Ovary (tissue), 7 donors: ENCODE measurements at regions not wholly inside any gene's neighbourhood (a gene's known extent, or its start where the extent isn't known, plus 50 kb on each side); places are given as distances from the start of the nearest gene placed in this dataset.

Experiments used
- DNase-seq, 5 donors: peaks; one replicate each; pipeline ENCODE4 v3.0.0-alpha.2; 2019 to 2020
- H3K27ac ChIP-seq, 2 donors: fragments of 200-600 bp; one replicate each; pipeline versions ENCODE4 v1.5.1 to v1.8.0; 2019 to 2022
- H3K27me3 ChIP-seq: fragments of 200-600 bp; one replicate; pipeline ENCODE4 v1.8.0; 2022
- H3K36me3 ChIP-seq: fragments of 200-600 bp; sonication (generic); one replicate; pipeline ENCODE4 v1.5.1; 2019
- H3K4me1 ChIP-seq: one replicate; pipeline ENCODE4 v1.8.1; 2013; ENCODE audit warnings: mild to moderate bottlenecking, moderate library complexity; ENCODE audit not compliant: insufficient read depth
- H3K4me3 ChIP-seq: fragments of 200-600 bp; sonication (generic); one replicate; pipeline ENCODE4 v1.5.1; 2017
- H3K9me3 ChIP-seq, 2 donors: fragments of 200-600 bp in 1 of 2; sonication (generic) in 1 of 2; one replicate each; pipeline versions ENCODE4 v1.5.1 to v1.8.1; 2013 to 2019; ENCODE audit warnings: mild to moderate bottlenecking in 1 of 2, moderate library complexity in 1 of 2
- CTCF ChIP-seq, 3 donors: fragments of 450-650 bp in 2 of 3; fragments of 200-600 bp in 1 of 3; IDR thresholded peaks; one replicate each; pipeline versions ENCODE4 v1.5.1 to v1.8.0; 2016 to 2022; ENCODE audit warnings: antibody characterized with exemption in 3 of 3, mild to moderate bottlenecking in 1 of 3
- EP300 ChIP-seq: sonication (generic); formaldehyde crosslinking; IDR thresholded peaks from one replicate; pipeline ENCODE4 v1.6.1; 2017; ENCODE audit warnings: antibody characterized with exemption
- POLR2A ChIP-seq: fragments of 450-650 bp; IDR thresholded peaks from one replicate; pipeline ENCODE4 v1.6.1; 2017; ENCODE audit warnings: antibody characterized with exemption, mild to moderate bottlenecking, moderate library complexity
- WGBS, 3 donors: extraction: QIAGEN DNeasy Blood & Tissue Kit in 1 of 3; methylation state at CpG; one replicate each; pipeline versions ENCODE4 v1.1.5 to v1.1.7; 2013 to 2017; 5-methylcytosine and 5-hydroxymethylcytosine counted together
- intact Hi-C, 4 donors: fragments of 100-400 bp; cut with DNase I; formaldehyde crosslinking; loops; one replicate each; pipeline versions ENCODE4 v1.11.0 to v1.15.1; 2022 to 2023
- donor health status: DM: no; HTN: no; CAD: no; lungs with moderate emphysema.
- donor health status: DM: no; HTN: no; CAD: no.
- donor health status: Bipolar disorder and iron deficiency.
- donor health status: DM: no; HTN: no; CAD: no.
- donor health status: DM: yes; HTN: yes; CAD: no.

GRCh38 chr1:201688514-201688913 lies 140.4 kb upstream of the IPO9 start:
- no peaks in the 10 kb centered on the region for H3K27me3 ChIP-seq
- no peak for TF ChIP-seq CTCF (IDR thresholded peaks at IDR 0.05)
- no peak for TF ChIP-seq EP300
- no peak for TF ChIP-seq POLR2A
- H3K9me3 ChIP-seq: no peaks in the 10 kb centered on the region
- H3K4me1 ChIP-seq: no peaks in the 10 kb centered on the region
- WGBS, 3 donors: 87 to 91% (median 89%) methylated on average over 9 of the region's 9 CpGs
- intact Hi-C loops: no loop called here
- H3K27ac ChIP-seq: no peak overlapping the region
- H3K4me3 ChIP-seq: no peak overlapping the region
- no peak for DNase-seq
- H3K36me3 ChIP-seq: no peaks in the 10 kb centered on the region

GRCh38 chr1:201689647-201690046 lies 139.3 kb upstream of the IPO9 start:
- H3K27ac ChIP-seq: no peak overlapping the region
- no peak for DNase-seq
- TF ChIP-seq EP300: no peak
- TF ChIP-seq CTCF (IDR thresholded peaks at IDR 0.05): no peak
- TF ChIP-seq POLR2A: no peak
- no peaks in the 10 kb centered on the region for H3K9me3 ChIP-seq
- WGBS, 3 donors: 95 to 98% (median 96%) methylated on average over 8 of the region's 8 CpGs
- H3K36me3 ChIP-seq: no peaks in the 10 kb centered on the region
- no peak overlapping the region for H3K4me3 ChIP-seq
- intact Hi-C loops: loop anchor here in 1 of 4 donors (5.0 kb wide), 1 partner anchor 127 kb away; no protein-coding TSS in a partner anchor
- H3K27me3 ChIP-seq: no peaks in the 10 kb centered on the region
- no peaks in the 10 kb centered on the region for H3K4me1 ChIP-seq

- Histone ChIP-seq H3K27ac (no peak overlapping the region), H3K36me3 (no peaks in the 10 kb centered on the region), H3K9me3 (no peaks in the 10 kb centered on the region), H3K4me1 (no peaks in the 10 kb centered on the region), H3K4me3 (no peak overlapping the region), H3K27me3 (no peaks in the 10 kb centered on the region)
- intact Hi-C loops: loop anchor here in 1 of 4 donors (5.0 kb wide), 1 partner anchor 128 kb away; no protein-coding TSS in a partner anchor
- WGBS, 3 donors: 87 to 95% (median 92%) methylated on average over 10 of the region's 10 CpGs
- DNase-seq: no peak
- TF ChIP-seq CTCF (IDR thresholded peaks at IDR 0.05) (no peak), POLR2A (no peak), EP300 (no peak)
Measured at GRCh38 chr1:201690528-201690927, 138.4 kb upstream of the IPO9 start.

- 79 to 84% (median 79%) methylated on average over 6 of the region's 6 CpGs for WGBS, 3 donors
Measured at GRCh38 chr1:201691716-201692554, 137.0 kb upstream of the IPO9 start.

More at GRCh38 chr1:201691716-201692554, 137.0 kb upstream of the IPO9 start:
- TF ChIP-seq CTCF (IDR thresholded peaks at IDR 0.05) (no peak), POLR2A (no peak), EP300 (no peak)
- DNase-seq: no peak
- no peaks in the 10 kb centered on the region for H3K27me3 ChIP-seq
- peaks cover 2% of the 10 kb centered on the region for H3K4me1 ChIP-seq
- no peaks in the 10 kb centered on the region for H3K36me3 ChIP-seq
- no peaks in the 10 kb centered on the region for H3K9me3 ChIP-seq
- H3K27ac ChIP-seq: no peak overlapping the region
- H3K4me3 ChIP-seq: no peak overlapping the region
- intact Hi-C loops: loop anchor here in 1 of 4 donors (5.0 kb wide), 1 partner anchor 130 kb away; no protein-coding TSS in a partner anchor
